Adipocyte (in vitro differentiated cells): ENCODE measurements at regions not wholly inside any gene's neighbourhood (a gene's known extent, or its start where the extent isn't known, plus 50 kb on each side); places are given as distances from the start of the nearest gene placed in this dataset.

Source experiments
- DNase-seq: peaks from one replicate; pipeline ENCODE4 v3.0.0-alpha.2; 2015; ENCODE audit warnings: low read depth
- H3K27me3 ChIP-seq: replicated peaks from 2 replicates; pipeline ENCODE4 v1.7.0; 2013; ENCODE audit warnings: mild to moderate bottlenecking, low read length, moderate library complexity; ENCODE audit not compliant: control insufficient read depth, insufficient read depth
- H3K36me3 ChIP-seq: 2 replicates; pipeline ENCODE4 v1.7.0; 2013; ENCODE audit warnings: low read length, mild to moderate bottlenecking, moderate library complexity; ENCODE audit not compliant: control insufficient read depth, insufficient read depth, severe bottlenecking
- H3K4me1 ChIP-seq: 2 replicates; pipeline ENCODE4 v1.7.0; 2013; ENCODE audit warnings: mild to moderate bottlenecking, low read length, moderate library complexity; ENCODE audit not compliant: control insufficient read depth, insufficient read depth
- H3K4me3 ChIP-seq: 2 replicates; pipeline ENCODE4 v1.7.0; 2013; ENCODE audit warnings: mild to moderate bottlenecking, low read length, moderate library complexity
- H3K9ac ChIP-seq: 2 replicates; pipeline ENCODE4 v1.7.0; 2013; ENCODE audit warnings: mild to moderate bottlenecking, low read length, moderate library complexity
- H3K9me3 ChIP-seq: 2 replicates; pipeline ENCODE4 v1.7.0; 2013; ENCODE audit warnings: mild to moderate bottlenecking, low read length, moderate library complexity; ENCODE audit not compliant: control insufficient read depth

DNA sequence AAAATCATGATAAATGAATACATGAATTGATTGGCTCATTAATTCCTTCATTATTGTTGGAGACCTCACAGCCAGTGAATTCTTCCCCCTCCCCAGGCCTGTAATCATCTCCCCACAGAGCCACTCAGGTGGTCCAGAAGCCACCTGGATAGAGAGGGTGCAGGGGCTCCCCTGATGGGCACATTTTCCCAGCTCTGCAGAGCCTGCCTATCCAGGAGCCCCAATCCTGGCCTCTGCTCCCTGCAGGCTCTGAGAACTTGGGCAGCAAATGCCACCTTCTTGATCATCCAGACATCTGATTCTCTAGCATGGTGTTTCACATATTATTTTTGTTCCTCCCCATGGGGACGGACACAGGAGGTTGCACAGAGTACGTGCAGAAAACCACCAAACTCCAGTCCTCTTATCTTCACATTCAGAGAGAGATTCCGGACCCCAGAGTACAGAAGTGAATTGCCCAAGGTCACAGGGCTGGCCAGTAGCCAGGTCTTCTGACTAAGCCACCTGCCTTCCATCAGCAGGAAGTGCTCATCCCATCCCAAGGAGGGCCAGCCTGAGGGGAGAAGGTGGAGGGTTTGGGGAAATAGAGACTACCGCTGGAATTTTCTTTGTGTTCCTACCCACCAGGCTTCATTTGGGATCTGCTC lies 348.0 kb downstream of the BUD13 start:
- Histone ChIP-seq H3K4me3 (no peak overlapping the region), H3K9ac (no peak overlapping the region), H3K27me3 (peaks cover 21% of the 10 kb centered on the region), H3K36me3 (no peaks in the 10 kb centered on the region), H3K4me1 (peaks cover 4% of the 10 kb centered on the region), H3K9me3 (no peaks in the 10 kb centered on the region)
- DNase-seq, result no peak

DNA sequence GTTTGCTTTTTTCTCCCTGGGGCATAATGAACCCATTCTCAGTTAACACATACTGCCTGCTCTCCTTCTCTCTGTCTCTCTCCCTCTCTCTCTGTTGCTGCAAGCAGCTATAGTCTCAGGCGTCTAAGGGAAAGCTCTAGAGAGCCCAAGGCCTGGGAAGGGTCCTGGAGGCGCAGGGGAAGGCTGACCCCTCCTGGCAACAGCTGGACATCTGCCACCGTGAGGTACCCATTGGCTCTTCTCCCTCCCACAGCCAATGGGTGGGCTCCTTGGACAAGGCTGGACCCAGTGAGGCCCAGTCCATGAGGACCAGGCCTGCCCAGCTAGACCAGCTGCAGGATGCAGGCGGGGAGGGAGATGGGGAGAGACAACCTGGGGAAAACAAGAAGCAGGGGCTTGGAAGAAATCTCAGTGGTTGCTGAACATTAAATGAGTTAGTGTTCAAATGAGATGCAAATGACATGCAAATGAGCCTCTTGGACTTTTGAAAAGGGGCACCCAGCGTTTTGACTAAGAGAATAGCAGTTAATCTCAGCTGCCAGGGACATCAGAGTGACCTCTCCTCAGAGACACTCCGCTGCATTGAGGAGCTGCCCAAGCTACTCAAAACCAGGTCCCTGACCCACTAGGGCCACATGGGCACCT lies 349.7 kb downstream of the BUD13 start:
- H3K4me1 ChIP-seq, result peaks cover 4% of the 10 kb centered on the region
- H3K4me3 ChIP-seq, result no peak overlapping the region
- H3K9me3 ChIP-seq, result no peaks in the 10 kb centered on the region
- H3K9ac ChIP-seq, result no peak overlapping the region
- peaks cover 17% of the 10 kb centered on the region for H3K27me3 ChIP-seq
- DNase-seq, result no peak
- H3K36me3 ChIP-seq, result no peaks in the 10 kb centered on the region

- Histone ChIP-seq H3K4me1 (peaks cover 4% of the 10 kb centered on the region), H3K4me3 (no peak overlapping the region), H3K9me3 (no peaks in the 10 kb centered on the region), H3K36me3 (no peaks in the 10 kb centered on the region), H3K9ac (no peak overlapping the region), H3K27me3 (peaks cover 17% of the 10 kb centered on the region)
- DNase-seq, result no peak
Measured at GRCh38 chr11:116422556-116422955, 350.2 kb downstream of the BUD13 start.

DNA sequence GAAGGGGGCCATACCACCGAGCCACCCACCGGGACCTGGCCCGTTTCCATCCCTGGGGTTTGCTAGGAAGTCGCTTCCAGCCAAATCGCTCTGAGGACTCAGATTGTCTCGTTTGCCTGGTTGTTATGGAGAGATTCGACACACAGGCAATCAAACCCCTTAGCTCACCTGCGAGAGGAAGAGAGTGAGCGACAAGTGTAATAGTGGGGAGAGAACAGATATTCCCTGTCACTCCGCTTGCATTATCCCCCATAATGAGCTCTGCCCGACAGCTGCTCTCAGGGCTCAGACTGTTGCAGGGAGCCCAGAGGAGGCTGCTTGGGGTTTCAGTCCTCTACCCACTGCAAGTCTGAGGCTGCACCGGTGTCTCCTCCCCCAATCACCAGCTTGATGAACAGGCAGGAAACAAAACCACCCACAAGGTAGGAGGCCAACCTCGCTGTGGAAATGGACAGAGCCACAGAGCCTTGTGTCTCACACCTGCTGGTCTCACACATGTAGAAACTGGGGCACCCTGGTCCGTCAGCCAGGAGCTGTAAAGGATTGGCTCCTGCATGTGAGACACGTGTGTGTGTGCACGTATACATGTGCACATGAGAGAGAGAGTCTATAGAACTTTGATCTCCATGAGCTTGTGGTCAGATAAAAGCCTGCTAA lies 351.1 kb downstream of the BUD13 start:
- Histone ChIP-seq H3K4me3 (no peak overlapping the region), H3K36me3 (no peaks in the 10 kb centered on the region), H3K9ac (no peak overlapping the region), H3K9me3 (no peaks in the 10 kb centered on the region), H3K4me1 (peaks cover 4% of the 10 kb centered on the region), H3K27me3 (peaks cover 19% of the 10 kb centered on the region)
- no peak for DNase-seq

- Histone ChIP-seq H3K9ac (no peak overlapping the region), H3K27me3 (peaks cover 21% of the 10 kb centered on the region), H3K9me3 (no peaks in the 10 kb centered on the region), H3K4me1 (peaks cover 4% of the 10 kb centered on the region), H3K36me3 (no peaks in the 10 kb centered on the region), H3K4me3 (no peak overlapping the region)
- no peak for DNase-seq
Measured at GRCh38 chr11:116420770-116421528, 351.8 kb downstream of the BUD13 start.

DNA sequence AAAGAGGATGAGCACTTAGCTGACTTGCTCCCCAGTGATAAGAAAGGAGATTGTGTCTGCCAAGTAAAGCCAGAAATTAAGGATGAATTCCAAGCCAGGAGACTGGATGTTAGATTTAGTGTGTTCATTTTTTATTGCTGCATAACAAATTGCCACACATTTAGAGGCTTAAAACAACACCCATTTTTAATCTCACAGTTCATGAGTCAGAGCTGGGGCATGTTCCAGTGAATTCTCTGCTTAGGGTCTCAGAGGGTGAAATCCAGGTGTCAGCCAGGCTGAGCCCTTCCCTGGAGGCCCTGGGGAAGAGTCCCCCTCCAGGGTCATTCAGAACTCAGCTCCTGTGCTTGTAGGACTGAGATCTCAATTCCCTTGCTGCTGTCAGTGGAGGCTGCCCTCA lies 352.8 kb downstream of the BUD13 start:
- H3K36me3 ChIP-seq, result no peaks in the 10 kb centered on the region
- H3K4me1 ChIP-seq, result peaks cover 4% of the 10 kb centered on the region
- H3K9ac ChIP-seq, result no peak overlapping the region
- H3K27me3 ChIP-seq, result peaks cover 18% of the 10 kb centered on the region
- no peak for DNase-seq
- no peaks in the 10 kb centered on the region for H3K9me3 ChIP-seq
- no peak overlapping the region for H3K4me3 ChIP-seq

GRCh38 chr11:116418388-116419041 lies 354.3 kb downstream of the BUD13 start:
- DNase-seq, result no peak
- H3K4me3 ChIP-seq, result no peak overlapping the region
- H3K36me3 ChIP-seq, result no peaks in the 10 kb centered on the region

GRCh38 chr11:116416852-116417251 lies 355.9 kb downstream of the BUD13 start:
- Histone ChIP-seq H3K4me1 (peaks cover 4% of the 10 kb centered on the region), H3K9ac (no peak overlapping the region), H3K27me3 (peaks cover 12% of the 10 kb centered on the region), H3K4me3 (no peak overlapping the region), H3K36me3 (no peaks in the 10 kb centered on the region), H3K9me3 (no peaks in the 10 kb centered on the region)
- no peak for DNase-seq

More at GRCh38 chr11:116418388-116419041, 354.3 kb downstream of the BUD13 start:
- no peak overlapping the region for H3K9ac ChIP-seq
- H3K27me3 ChIP-seq, result peaks cover 12% of the 10 kb centered on the region
- peaks cover 4% of the 10 kb centered on the region for H3K4me1 ChIP-seq
- no peaks in the 10 kb centered on the region for H3K9me3 ChIP-seq

DNA sequence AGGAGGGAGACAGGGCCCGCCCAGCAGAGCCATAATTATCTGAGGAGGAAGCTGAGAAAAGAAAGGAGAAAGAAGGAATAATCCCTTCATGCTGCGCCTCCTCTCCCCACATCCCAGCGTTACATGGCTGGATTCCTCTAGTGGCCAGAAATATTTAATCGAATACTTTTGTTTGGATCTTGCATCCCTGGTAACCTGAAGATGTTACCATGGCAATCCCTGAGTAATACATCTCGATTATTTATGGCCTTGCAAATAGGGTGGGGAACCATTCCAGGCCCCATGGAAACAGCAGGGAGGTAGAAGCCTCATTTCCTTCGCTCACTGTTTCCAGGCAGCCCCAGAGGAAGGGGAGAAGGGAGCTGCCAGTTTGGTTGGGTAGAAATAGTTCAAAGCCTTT lies 357.7 kb downstream of the BUD13 start:
- DNase-seq, result no peak
- H3K4me1 ChIP-seq, result peaks cover under 1% of the 10 kb centered on the region
- H3K27me3 ChIP-seq, result peaks cover 8% of the 10 kb centered on the region

GRCh38 chr11:116414357-116414880 lies 358.4 kb downstream of the BUD13 start:
- DNase-seq, result no peak
- H3K4me3 ChIP-seq, result no peak overlapping the region
- H3K4me1 ChIP-seq, result no peaks in the 10 kb centered on the region
- peaks cover 8% of the 10 kb centered on the region for H3K27me3 ChIP-seq
- no peaks in the 10 kb centered on the region for H3K36me3 ChIP-seq
- H3K9me3 ChIP-seq, result no peaks in the 10 kb centered on the region
- no peak overlapping the region for H3K9ac ChIP-seq

More for the DNA sequence above, 357.7 kb downstream of the BUD13 start:
- Histone ChIP-seq H3K4me3 (no peak overlapping the region), H3K36me3 (no peaks in the 10 kb centered on the region), H3K9ac (no peak overlapping the region), H3K9me3 (no peaks in the 10 kb centered on the region)
